CD4-positive, alpha-beta T cell treated with Interferon gamma for 1 hour (primary cell): ENCODE measurements at regions not wholly inside any gene's neighbourhood (a gene's known extent, or its start where the extent isn't known, plus 50 kb on each side); places are given as distances from the start of the nearest gene placed in this dataset.

Experiments used
- DNase-seq: peaks from one replicate; pipeline ENCODE4 v3.0.0-alpha.2; 2020

GRCh38 chr17:77493238-77493820 is 352.6 kb downstream of the SEC14L1 start:
- no peak for DNase-seq

- DNase-seq = no peak
Measured at GRCh38 chr17:77493901-77494663, 353.3 kb downstream of the SEC14L1 start.

- peak; percentile 73 for DNase-seq
Measured at GRCh38 chr17:77494664-77495435, 354.1 kb downstream of the SEC14L1 start.

- no peak for DNase-seq
Measured at GRCh38 chr17:77495575-77495974, 354.8 kb downstream of the SEC14L1 start.

GRCh38 chr17:77496401-77496801 is 355.6 kb downstream of the SEC14L1 start:
- DNase-seq = no peak

GRCh38 chr17:77496831-77497577 is 356.2 kb downstream of the SEC14L1 start:
- no peak for DNase-seq

GRCh38 chr17:77497578-77497934 is 356.8 kb downstream of the SEC14L1 start:
- no peak for DNase-seq

- DNase-seq = no peak
Measured at GRCh38 chr17:77498091-77498741, 357.4 kb downstream of the SEC14L1 start.

- no peak for DNase-seq
Measured at GRCh38 chr17:77498791-77499698, 358.3 kb downstream of the SEC14L1 start.

GRCh38 chr17:77499699-77500435 is 359.1 kb downstream of the SEC14L1 start:
- no peak for DNase-seq

GRCh38 chr17:77501101-77501566 is 360.4 kb downstream of the SEC14L1 start:
- DNase-seq = no peak

- no peak for DNase-seq
Measured at GRCh38 chr17:77501751-77502625, 361.2 kb downstream of the SEC14L1 start.

GRCh38 chr17:77502626-77503292 is 362.0 kb downstream of the SEC14L1 start:
- DNase-seq = no peak

GRCh38 chr17:77503293-77503655 is 362.5 kb downstream of the SEC14L1 start:
- no peak for DNase-seq

- DNase-seq = no peak
Measured at GRCh38 chr17:77503916-77504651, 363.3 kb downstream of the SEC14L1 start.

- DNase-seq = no peak
Measured at GRCh38 chr17:77504652-77505155, 363.9 kb downstream of the SEC14L1 start.

- no peak for DNase-seq
Measured at GRCh38 chr17:77505181-77505639, 364.4 kb downstream of the SEC14L1 start.

GRCh38 chr17:77506371-77506991 is 365.7 kb downstream of the SEC14L1 start:
- no peak for DNase-seq
